Inflammatory macrophage treated with lipopolysaccharide for 4 hours (primary cell): ENCODE measurements at regions not wholly inside any gene's neighbourhood (a gene's known extent, or its start where the extent isn't known, plus 50 kb on each side); places are given as distances from the start of the nearest gene placed in this dataset.
"Not testable (repeated sequence)": the region's sequence is repeated elsewhere in the genome, so short reads cannot be mapped to it uniquely, and the experiment has no call there.

Experiments used
- DNase-seq: peaks from one replicate; pipeline ENCODE4 v3.0.0-alpha.2; 2020

DNA sequence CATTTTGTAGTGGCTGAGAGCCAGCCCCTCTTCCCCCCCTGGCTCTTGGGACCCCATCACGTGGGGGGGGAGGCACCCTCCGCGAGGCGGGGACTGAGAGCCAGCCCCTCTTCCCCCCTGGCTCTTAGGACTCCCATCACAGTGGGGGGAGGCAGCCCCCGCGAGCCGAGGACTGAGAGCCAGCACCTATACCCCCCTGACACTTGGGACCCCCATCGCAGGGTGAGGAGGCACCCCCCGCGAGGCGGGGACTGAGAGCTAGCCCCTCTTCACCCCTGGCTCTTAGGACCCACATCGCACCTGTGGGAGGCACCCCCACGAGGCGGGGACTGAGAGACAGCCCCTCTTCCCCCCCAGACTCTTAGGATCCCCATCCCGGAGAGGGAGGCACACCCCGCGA, 2426.5 kb upstream of the PCDH20 start:
- DNase-seq: no peak

DNA sequence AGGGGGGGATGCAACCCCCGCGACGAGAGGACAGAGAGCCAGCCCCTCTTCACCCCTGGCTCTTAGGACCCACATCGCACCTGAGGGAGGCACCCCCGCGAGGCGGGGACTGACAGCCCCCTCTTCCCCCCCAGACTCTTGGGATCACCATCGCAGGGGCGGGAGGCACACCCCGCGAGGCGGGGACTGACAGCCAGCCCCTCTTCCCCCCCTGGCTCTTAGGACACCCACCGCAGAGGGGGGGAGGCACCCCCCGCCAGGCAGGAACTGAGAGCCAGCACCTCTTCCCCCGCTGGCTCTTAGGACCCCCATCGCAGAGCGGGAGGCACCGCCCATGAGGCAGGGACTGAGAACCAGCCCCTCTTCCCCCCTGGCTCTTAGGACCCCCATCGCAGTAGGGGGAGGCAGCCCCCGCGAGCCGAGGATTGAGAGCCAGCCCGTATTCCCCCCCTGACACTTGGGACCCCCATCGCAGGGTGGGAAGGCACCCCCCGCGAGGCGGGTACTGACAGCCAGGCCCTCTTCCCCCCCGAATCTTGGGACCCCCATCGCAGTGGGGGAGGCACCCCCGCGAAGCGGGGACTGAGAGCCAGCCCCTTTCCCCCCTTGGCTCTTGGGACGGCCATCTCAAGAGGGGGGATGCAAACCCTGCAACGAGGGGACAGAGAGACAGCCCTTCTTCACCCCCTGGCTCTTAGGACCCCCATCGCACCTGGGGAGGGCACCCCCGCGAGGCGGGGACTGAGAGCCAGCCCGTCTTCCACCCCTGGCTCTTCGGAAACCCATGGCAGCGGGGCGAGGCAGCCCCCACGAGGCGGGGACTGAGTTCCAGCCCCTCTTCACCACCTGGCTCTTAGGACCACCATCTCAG, 2425.1 kb upstream of the PCDH20 start:
- no peak for DNase-seq

DNA sequence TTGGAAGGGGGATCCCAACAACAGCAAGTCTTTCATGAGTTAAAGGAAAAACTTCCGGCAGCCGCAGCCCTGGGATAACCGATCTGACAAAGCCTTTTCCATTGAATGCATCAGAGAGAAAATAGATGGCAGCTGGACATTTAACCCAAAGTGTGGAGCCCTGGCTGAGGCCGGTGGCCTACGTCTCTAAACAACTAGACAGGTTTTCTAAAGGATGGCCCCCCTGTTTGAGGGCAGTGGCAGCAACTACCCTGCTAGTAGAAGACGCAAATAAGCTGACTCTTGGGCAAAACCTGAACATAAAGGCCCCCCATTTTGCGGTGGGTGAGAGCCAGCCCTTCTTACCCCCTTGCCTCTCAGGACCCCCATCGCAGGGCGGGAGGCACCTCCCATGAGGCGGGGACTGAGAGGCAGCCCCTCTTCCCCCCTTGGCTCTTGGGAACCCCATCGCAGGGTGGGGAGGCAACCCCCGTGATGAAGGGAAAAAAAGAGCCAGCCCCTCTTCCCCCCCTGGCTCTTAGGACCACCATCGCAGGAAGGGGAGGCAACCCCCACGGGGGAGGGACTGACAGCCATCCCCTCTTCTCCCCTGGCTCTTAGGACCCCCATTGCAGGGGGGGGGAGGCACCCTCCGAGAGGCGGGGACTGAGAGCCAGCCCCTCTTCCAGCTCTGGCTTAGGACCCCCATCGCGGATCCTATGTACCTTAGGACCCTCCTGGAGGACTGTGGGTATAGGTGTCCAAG, 2422.9 kb upstream of the PCDH20 start:
- no peak for DNase-seq

DNA sequence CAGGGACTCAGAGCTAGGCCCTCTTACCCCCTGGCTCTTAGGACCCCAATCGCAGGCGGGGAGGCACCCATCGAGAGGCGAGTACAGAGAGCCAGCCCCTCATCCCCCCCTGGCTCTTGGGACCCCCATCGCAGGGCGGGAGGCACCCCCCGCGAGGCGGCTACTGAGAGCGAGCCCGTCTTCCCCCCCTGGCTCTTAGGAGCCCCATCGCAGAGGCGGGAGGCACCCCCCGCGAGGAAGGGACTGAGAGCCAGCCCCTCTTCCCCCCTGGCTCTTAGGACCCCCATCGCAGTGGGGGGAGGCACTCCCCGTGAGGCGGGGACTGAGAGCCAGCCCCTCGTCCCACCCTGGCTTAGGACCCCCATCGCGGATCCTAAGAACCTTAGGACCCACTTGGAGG, 2422.1 kb upstream of the PCDH20 start:
- not testable (repeated sequence) for DNase-seq

DNA sequence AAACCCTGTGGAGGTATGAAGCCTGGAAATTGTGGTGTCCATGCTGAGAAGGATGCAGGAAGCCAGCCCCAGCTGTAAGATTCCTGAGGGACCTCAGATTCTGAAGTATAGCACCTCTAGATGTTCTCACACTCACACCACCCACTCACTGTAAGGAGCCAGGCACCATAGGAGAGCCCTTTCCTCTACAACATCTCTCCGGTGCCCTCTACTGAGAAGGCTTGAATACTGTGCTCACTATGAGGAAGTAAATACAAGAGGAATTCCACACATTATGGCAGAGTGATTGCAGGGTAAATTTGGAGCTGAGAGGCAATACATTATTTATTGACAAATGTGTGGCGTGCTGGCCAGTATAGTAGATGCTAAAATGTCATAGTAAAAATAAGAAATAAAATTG, 2414.0 kb upstream of the PCDH20 start:
- DNase-seq: not testable (repeated sequence)

DNA sequence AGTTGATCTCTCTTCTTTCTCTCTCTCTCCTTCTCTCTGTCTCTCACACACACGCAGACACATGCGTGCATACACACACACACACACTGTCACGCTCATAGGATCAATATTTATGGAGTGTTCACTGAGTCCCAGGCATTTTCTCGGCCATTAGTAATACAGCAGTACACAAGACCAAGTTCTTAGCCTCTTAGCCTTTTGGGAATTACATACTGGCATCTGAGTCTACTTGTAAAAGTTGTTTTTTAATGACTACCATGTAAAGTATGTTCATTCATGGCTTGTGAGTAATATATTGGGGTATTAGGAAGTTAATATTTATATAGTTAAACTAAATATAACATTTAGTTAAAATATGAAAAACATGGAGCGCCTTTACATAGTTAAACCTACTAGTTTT, 2406.1 kb upstream of the PCDH20 start:
- DNase-seq: not testable (repeated sequence)

DNA sequence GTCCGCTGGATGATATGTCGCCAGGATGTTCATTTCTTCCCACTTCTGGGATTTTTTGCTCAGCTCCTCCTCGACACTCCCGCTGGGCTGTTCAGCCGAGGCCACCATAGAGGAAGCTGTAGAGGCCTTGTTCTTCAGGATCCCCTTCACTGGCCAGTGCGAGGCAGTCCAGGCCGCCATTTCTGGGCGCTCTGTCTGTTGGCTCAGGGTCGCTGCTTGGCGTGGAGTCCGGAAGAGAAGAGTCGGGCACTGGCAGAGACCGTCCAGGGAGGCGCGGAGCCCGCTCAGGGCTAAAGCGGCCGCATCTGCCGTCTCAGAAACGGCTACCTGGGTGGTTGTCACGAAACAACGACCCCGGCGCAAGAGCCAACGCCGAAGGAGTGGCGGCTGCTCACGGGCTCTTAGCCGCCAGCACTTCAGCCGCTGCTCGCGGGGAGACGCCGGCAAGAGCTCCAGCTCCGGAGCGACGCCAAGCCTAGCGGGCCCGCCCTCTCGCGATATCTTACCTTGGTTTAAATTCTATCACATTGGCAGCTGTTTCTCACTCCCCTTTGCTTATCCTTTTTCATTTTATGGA, 2395.9 kb upstream of the PCDH20 start:
- not testable (repeated sequence) for DNase-seq

DNA sequence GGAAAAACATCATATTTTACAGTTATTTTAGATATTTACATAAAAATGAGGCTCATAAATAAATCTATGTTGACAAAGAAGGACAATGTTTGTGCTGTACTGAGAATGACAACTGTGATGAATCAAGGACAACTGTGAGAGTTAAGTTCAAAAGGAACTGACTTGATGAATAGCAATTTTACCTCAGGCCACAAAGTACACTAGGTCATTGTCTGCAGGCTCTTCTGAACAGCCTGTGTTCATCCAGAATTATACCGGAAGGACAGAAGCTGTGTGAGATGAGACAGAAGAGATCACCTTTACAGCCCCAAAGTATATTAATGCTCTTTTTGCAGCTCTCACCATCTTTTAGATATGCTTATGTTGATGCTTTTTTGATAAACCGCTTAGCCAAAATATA, 2375.5 kb upstream of the PCDH20 start:
- not testable (repeated sequence) for DNase-seq

DNA sequence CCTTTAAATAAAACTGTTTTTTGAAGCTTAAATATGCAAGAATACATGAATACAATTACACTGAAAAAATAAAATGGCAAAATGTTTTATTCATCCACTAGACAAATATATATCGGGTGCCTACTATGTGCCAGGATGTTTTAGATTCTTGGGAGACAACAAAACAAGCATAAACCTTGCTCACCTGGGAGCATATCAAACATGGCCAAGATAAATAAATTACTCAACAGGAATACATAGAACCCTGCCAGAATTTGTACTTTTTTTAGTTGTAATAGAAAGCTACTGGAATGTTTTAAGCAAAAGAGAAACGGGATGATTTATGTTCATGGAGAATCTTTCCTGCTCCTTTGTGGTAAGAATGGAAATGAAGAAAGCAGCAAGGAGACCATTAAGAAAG, 2358.5 kb upstream of the PCDH20 start:
- no peak for DNase-seq

DNA sequence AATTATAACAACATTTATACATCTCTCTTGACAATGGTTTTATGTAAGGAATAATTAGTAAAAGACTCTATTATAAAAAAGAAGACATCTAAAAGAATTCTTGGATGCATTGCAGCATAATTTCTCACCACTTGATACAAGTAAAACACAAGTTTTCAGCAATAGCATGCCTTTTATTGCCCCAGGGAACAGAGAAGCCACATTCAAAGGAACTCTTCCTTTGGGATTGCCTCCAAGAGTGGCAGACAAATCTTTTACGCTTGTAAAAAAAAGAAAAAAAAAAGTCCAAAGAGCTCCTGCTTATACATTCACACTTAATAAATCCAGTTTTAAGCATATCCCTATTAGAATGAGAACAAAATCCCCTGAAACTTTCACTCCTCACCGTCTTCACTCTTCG, 2357.8 kb upstream of the PCDH20 start:
- no peak for DNase-seq

DNA sequence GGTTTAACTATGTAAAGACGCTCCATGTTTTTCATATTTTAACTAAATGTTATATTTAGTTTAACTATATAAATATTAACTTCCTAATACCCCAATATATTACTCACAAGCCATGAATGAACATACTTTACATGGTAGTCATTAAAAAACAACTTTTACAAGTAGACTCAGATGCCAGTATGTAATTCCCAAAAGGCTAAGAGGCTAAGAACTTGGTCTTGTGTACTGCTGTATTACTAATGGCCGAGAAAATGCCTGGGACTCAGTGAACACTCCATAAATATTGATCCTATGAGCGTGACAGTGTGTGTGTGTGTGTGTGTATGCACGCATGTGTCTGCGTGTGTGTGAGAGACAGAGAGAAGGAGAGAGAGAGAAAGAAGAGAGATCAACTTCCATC, 2342.0 kb upstream of the PCDH20 start:
- DNase-seq: not testable (repeated sequence)

DNA sequence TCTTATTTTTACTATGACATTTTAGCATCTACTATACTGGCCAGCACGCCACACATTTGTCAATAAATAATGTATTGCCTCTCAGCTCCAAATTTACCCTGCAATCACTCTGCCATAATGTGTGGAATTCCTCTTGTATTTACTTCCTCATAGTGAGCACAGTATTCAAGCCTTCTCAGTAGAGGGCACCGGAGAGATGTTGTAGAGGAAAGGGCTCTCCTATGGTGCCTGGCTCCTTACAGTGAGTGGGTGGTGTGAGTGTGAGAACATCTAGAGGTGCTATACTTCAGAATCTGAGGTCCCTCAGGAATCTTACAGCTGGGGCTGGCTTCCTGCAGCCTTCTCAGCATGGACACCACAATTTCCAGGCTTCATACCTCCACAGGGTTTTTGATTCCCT, 2334.2 kb upstream of the PCDH20 start:
- not testable (repeated sequence) for DNase-seq

DNA sequence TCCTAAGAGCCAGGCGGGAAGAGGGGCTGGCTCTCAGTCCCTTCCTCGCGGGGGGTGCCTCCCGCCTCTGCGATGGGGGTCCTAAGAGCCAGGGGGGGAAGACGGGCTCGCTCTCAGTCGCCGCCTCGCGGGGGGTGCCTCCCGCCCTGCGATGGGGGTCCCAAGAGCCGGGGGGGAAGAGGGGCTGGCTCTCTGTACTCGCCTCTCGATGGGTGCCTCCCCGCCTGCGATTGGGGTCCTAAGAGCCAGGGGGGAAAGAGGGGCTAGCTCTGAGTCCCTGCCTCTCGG, 2326.1 kb upstream of the PCDH20 start:
- DNase-seq: not testable (repeated sequence)

DNA sequence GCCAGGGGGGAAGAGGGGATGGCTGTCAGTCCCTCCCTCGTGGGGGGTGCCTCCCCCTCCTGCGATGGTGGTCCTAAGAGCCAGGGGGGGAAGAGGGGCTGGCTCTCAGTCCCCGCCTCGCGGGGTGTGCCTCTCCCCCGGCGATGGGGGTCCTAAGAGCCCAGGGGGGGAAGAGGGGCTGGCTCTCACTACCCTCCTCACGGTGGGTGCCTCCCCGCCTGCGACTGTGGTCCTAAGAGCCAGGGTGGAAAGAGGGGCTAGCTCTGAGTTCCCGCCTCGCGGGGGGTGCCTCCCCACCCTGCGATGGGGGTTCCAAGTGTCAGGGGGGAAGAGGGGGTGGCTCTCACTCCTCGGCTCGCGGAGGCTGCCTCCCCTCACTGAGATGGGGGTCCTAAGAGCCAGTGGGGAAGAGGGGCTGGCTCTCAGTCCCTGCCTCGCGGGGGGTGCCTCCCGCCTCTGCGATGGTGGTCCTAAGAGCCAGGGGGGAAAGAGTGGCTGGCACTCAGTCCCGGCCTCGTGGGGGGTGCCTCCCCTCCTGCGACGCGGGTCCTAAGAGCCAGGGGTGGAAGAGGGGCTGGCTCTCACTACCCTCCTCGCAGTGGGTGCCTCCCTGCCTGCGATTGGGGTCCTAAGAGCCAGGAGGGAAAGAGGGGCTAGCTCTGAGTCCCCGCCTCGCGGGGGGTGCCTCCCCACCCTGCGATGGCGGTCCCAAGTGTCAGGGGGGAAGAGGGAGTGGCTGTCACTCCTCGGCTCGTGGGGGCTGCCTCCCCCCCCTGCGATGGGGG, 2325.6 kb upstream of the PCDH20 start:
- DNase-seq: no peak

DNA sequence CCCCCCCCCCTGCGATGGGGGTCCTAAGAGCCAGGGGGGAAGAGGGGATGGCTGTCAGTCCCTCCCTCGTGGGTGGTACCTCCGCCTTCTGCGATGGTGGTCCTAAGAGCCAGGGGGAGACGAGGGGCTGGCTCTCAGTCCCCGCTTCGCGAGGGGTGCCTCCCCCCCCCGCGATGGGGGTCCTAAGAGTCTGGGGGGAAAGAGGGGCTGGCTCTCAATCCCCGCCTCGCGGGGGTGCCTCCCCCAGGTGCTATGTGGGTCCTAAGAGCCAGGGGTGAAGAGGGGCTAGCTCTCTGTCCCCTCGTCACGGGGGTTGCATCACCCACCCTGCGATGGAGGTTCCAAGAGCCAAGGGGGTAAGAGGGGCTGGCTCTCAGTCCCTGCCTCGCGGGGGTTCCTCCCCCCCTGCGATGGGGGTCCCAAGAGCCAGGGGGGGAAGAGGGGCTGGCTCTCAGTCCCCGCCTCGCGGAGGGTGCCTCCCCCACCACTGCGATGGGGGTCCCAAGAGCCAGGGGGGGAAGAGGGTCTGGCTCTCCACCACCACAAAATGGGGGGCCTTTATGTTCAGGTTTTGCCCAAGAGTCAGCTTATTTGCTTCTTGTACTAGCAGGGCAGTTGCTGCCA, 2323.6 kb upstream of the PCDH20 start:
- not testable (repeated sequence) for DNase-seq

DNA sequence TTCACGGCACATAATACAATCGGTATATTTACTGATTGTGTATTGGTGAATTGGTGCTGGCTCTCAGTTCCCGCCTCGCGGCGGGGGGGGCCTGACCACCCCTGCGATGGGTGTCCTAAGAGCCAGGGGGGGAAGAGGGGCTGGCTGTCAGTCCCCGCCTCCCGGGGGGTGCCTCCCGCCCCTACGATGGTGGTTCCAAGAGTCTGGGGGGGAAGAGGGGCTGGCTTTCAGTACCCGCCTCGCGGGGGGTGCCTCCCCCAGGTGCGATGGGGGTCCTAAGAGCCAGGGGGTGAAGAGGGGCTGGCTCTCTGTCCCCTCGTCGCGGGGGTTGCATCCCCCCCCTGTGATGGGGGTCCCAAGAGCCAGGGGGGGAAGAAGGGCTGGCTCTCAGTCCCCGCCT, 2321.8 kb upstream of the PCDH20 start:
- no peak for DNase-seq

DNA sequence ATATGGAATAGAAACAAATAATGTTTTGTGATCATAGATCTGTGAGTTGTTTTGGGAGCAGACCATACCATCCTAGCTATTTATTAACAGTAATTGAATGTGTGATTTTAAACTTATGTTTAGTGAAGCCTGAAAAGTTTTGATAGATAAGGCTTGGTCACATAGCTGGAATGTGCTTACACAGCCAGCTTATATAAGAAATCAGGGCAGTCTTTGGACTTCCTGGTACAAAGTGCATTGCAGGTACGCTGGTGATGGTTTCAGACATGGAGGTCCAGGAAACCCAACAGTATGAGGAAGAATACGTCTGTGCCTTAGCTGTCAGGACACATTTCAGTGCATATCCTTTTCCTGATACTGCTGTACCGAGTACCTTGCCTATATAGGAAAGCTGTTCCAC, 2316.2 kb upstream of the PCDH20 start:
- no peak for DNase-seq

DNA sequence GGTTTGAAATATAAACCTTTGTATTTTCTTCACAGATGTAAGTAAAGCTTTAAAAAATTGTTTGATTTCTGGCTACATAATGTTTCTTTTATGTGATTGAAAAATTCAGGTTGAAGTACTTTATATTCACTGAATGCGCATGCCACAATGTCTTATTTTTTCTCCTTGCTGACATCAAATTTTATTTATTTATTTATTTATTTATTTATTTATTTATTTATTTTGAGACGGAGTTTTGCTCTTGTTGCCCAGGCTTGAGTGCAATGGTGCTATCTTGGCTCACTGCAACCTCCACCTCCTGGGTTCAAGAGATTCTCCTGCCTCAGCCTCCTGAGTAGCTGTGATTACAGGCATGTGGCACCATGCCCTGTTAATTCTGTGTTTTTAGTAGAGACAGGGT, 2296.5 kb upstream of the PCDH20 start:
- DNase-seq: not testable (repeated sequence)

DNA sequence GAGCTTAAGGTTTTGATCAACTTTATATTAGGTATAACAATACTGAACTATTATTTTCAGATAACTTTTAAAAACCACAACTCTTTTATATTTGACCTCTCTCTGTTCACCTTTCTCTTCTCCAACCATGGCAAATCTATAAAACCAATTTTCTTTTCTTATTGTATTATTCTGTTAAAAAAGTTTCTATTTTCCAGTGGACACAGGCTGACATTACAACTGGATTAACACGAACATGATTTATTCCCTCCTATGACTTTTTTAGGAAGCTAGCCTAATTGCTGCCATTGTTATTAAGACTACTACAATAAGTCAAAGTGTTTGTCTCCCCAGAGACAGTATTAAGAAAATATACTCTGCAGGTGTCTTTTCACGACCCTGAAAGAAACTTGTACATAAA, 2291.1 kb upstream of the PCDH20 start:
- DNase-seq: no peak

DNA sequence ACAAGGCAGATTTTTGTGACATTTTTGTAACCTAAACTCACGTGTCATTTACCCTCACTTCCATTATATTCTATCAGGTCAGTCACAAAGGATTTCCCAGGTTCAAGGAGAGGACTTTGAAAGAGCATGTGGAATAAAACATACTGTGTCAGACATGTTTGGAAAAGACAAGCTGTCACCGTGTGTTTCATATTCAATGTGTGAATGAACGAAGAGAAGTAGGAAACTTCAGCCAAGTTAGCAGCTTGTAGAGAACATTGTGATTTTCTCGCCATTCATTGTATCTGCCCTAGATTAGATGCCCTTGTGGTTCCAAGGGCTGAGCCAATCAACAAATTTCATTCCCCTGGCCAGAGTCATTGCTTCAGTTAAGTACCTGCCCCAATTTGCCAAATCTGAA, 2288.9 kb upstream of the PCDH20 start:
- DNase-seq: no peak

DNA sequence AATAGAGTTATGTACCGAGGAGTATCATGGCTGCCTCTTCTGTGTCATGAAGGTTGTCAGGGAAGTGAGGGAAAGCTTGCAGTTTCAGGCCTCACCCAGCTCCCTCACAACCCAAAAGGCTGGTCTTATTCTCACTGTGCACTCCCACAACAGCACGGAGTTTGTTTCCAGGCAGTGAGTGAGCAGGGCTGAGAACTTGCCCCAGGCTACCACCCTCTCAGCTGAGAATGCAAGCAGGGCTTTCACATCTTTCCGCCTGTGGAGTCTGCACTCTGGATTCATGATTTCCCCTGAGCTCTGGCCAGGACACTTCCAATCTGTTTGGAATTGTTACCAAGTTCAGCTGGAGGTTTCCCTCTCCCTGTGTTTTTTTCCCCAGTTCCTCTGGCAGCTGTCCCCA, 2284.7 kb upstream of the PCDH20 start:
- DNase-seq: no peak

DNA sequence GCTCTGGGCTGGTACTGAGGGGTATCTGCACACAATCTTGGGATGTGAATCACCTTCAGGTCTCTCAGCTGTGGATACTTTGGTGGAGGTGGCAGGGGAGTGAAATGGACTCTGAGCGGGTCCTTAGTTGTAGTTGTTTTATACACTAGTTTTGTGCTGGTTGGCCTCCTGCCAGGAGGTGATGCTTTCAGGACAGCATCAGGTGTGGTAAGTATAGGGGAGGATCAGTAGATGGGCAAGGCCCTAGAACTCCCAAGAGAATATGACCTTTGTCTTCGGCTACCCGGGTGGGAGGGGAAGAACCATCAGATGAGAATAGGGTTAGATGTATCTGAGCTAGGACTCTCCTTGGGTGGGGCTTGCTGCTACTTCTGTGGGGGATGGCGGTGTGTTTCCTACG, 2284.3 kb upstream of the PCDH20 start:
- no peak for DNase-seq

DNA sequence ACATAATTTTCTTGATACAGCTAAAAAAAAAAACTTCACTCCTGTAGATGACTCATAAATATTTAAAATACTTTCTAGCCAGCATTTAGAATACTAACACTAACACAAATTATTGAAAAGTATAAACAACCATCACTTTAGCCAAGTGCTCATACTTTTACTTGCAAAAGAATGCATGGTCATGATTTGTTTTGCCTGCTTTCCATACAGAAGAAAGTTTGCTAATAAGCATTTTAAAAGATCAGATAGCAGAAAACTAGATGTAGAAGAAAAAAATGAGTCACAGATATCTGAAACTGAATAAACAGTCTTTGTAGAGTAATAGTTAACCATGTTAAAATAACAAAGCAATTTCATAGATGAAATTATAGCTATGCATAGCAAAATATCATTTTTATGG, 2280.4 kb upstream of the PCDH20 start:
- DNase-seq: no peak
